B cell (primary cell): ENCODE measurements at regions not wholly inside any gene's neighbourhood (a gene's known extent, or its start where the extent isn't known, plus 50 kb on each side); places are given as distances from the start of the nearest gene placed in this dataset.

Source experiments
- CTCF ChIP-seq: fragments of 200-600 bp; IDR thresholded peaks from one replicate; pipeline ENCODE4 v1.8.0; 2022; ENCODE audit warnings: antibody characterized with exemption, mild to moderate bottlenecking
- EZH2 ChIP-seq: IDR thresholded peaks from 2 replicates; pipeline ENCODE4 v1.6.1; 2012; ENCODE audit warnings: borderline replicate concordance, low read depth, mild to moderate bottlenecking, moderate library complexity, low read length; ENCODE audit not compliant: insufficient read depth, poor library complexity, severe bottlenecking

- TF ChIP-seq CTCF = no peak
- TF ChIP-seq EZH2 = no peak
These were observed 98.1 kb upstream of the NANOS1 start for GRCh38 chr10:118931436-118931835.
